ENCODE measurements at regions not wholly inside any gene's neighbourhood (a gene's known extent, or its start where the extent isn't known, plus 50 kb on each side); places are given as distances from the start of the nearest gene placed in this dataset.

DNA sequence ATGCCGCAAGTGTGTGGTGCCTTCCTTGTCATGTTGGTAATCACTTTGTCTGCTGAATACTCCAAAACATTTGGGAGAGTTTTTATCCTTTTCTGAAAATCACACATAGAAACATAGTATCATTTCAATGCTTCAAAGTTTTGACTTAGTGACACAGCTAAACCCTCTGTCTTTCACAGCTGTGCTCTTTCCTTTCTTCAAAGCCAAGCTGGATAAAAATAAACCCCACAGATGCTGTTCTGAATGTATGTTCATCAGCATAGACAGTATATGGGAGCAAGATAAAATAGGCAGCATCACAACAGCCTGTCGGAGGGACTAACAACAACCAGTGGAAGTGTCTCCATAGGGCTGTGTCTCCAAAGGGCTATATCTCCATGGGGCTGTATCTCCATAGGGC, 331.3 kb upstream of the DCC start:
- DNase-seq (ENCODE audit: low read depth), result no peak
- POLR2A ChIA-PET, result no interaction called here
- CTCF ChIA-PET, result interaction anchor here (0.6 kb wide), 1 partner anchor 30 kb away, joined by 3 read pairs; no protein-coding TSS in a partner anchor

GRCh38 chr18:52009958-52010357, 330.0 kb upstream of the DCC start:
- POLR2A ChIA-PET, result no interaction called here
- H3K36me3 ChIP-seq (ENCODE audit: control insufficient read depth, insufficient read depth, low read length), result no peaks in the 10 kb centered on the region

More for the DNA sequence above, 331.3 kb upstream of the DCC start:
- no peaks in the 10 kb centered on the region for H3K36me3 ChIP-seq (ENCODE audit: control insufficient read depth, insufficient read depth, low read length)
- TF ChIP-seq, protein P1, sequence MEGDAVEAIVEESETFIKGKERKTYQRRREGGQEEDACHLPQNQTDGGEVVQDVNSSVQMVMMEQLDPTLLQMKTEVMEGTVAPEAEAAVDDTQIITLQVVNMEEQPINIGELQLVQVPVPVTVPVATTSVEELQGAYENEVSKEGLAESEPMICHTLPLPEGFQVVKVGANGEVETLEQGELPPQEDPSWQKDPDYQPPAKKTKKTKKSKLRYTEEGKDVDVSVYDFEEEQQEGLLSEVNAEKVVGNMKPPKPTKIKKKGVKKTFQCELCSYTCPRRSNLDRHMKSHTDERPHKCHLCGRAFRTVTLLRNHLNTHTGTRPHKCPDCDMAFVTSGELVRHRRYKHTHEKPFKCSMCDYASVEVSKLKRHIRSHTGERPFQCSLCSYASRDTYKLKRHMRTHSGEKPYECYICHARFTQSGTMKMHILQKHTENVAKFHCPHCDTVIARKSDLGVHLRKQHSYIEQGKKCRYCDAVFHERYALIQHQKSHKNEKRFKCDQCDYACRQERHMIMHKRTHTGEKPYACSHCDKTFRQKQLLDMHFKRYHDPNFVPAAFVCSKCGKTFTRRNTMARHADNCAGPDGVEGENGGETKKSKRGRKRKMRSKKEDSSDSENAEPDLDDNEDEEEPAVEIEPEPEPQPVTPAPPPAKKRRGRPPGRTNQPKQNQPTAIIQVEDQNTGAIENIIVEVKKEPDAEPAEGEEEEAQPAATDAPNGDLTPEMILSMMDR (IDR thresholded peaks at IDR 0.05; ENCODE audit: insufficient read depth, low read depth, low read length), result no peak
- no peaks in the 10 kb centered on the region for H3K27me3 ChIP-seq (ENCODE audit: control insufficient read depth, insufficient read depth, low read length)
- no peak overlapping the region for H3K4me3 ChIP-seq (ENCODE audit: low read depth, low read length)

DNA sequence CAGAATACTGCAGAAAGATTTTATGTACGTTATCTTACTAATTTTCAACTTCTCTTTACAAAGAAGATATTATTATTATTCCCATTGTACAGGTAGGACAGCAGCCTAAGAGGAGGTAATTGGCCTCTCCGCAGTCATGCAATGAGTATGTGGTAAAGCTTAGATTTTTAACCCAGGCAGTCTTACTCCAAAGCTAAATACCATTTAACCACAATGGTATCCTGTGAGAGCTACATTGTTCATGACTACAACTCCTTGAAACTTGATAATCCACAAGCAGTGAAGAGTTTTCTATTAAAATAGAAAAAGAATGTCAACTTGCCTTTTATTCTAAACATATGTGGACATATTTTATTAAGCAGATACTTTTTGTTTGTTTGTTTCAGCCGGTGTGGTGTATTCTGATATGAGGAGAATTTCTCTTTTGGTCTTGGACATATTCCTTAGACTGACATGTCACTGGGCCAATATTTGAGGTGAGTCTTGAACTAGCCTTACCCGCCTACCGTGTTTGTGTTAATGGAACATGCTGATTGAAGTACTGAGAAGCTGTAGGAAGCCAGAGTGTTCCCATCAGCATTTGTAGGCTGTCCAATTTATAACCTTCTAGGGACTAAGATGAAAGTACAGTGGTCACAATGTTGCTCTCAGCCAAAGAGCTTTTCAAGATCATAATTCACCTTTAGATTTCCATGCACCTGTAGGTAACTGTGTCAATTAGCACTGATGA, 293.9 kb upstream of the DCC start:
- ChIA-PET CTCF (interaction anchor here (0.7 kb wide), 1 partner anchor 1969 kb away, joined by 3 read pairs; no protein-coding TSS in a partner anchor), POLR2A (no interaction called here)
- no peak overlapping the region for H3K4me3 ChIP-seq (ENCODE audit: low read depth, low read length)
- no peak for DNase-seq (ENCODE audit: low read depth)
- no peaks in the 10 kb centered on the region for H3K27me3 ChIP-seq (ENCODE audit: control insufficient read depth, insufficient read depth, low read length)
- H3K36me3 ChIP-seq (ENCODE audit: control insufficient read depth, insufficient read depth, low read length), result no peaks in the 10 kb centered on the region
- TF ChIP-seq, protein P1 (IDR thresholded peaks at IDR 0.05; ENCODE audit: insufficient read depth, low read depth, low read length), result no peak

More at GRCh38 chr18:52009958-52010357, 330.0 kb upstream of the DCC start:
- Histone ChIP-seq H3K4me3 (ENCODE audit: low read depth, low read length) (no peak overlapping the region), H3K27me3 (ENCODE audit: control insufficient read depth, insufficient read depth, low read length) (no peaks in the 10 kb centered on the region)
- CTCF ChIA-PET, result no interaction called here
- TF ChIP-seq, protein P1 (IDR thresholded peaks at IDR 0.05; ENCODE audit: insufficient read depth, low read depth, low read length), result no peak
- no peak for DNase-seq (ENCODE audit: low read depth)

DNA sequence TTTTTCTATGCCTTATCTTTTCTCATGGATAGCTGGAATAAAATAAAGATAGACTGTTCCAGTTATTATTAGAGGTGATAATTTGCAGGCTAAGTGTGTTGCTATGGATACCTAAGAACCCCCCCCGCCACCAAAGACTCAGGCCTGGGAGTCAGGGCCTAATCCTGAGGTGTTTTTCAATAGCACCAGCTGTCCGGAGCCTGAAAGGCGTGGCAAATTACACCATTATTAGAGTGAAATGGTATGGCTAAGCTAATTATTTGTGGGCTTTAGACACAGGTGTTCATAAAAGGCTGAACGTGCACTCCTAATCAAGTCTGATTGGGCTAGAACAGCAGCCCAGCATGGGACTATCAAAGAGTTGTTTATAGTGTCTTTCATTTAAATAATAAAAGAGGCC, 293.2 kb upstream of the DCC start:
- TF ChIP-seq, protein P1 (IDR thresholded peaks at IDR 0.05; ENCODE audit: insufficient read depth, low read depth, low read length), result no peak
- CTCF ChIA-PET, result interaction anchor here (0.7 kb wide), 1 partner anchor 1968 kb away, joined by 3 read pairs; no protein-coding TSS in a partner anchor
- no peak for DNase-seq (ENCODE audit: low read depth)
- no peak overlapping the region for H3K4me3 ChIP-seq (ENCODE audit: low read depth, low read length)
- no peaks in the 10 kb centered on the region for H3K36me3 ChIP-seq (ENCODE audit: control insufficient read depth, insufficient read depth, low read length)
- H3K27me3 ChIP-seq (ENCODE audit: control insufficient read depth, insufficient read depth, low read length), result no peaks in the 10 kb centered on the region
- POLR2A ChIA-PET, result no interaction called here

- DNase-seq (ENCODE audit: low read depth), result no peak
- Histone ChIP-seq H3K36me3 (ENCODE audit: control insufficient read depth, insufficient read depth, low read length) (no peaks in the 10 kb centered on the region), H3K27me3 (ENCODE audit: control insufficient read depth, insufficient read depth, low read length) (no peaks in the 10 kb centered on the region), H3K4me3 (ENCODE audit: low read depth, low read length) (no peak overlapping the region)
- TF ChIP-seq, protein P1 (IDR thresholded peaks at IDR 0.05; ENCODE audit: insufficient read depth, low read depth, low read length), result no peak
- ChIA-PET CTCF (no interaction called here), POLR2A (no interaction called here)
Measured at GRCh38 chr18:52054324-52054723, 285.7 kb upstream of the DCC start.
